HEK293T (cell line): ENCODE measurements at regions not wholly inside any gene's neighbourhood (a gene's known extent, or its start where the extent isn't known, plus 50 kb on each side); places are given as distances from the start of the nearest gene placed in this dataset.

Source experiments
- BHLHE40 ChIP-seq: fragments of 450-650 bp; IDR thresholded peaks from 2 replicates; pipeline ENCODE4 v1.6.1; 2016; ENCODE audit warnings: mild to moderate bottlenecking, moderate library complexity, borderline replicate concordance
- ELF4 ChIP-seq: fragments of 450-650 bp; IDR thresholded peaks from 2 replicates; pipeline ENCODE4 v1.6.1; 2017; ENCODE audit warnings: antibody characterized with exemption
- FOXA1 ChIP-seq: fragments of 450-650 bp; IDR thresholded peaks from 2 replicates; pipeline ENCODE4 v1.6.1; 2016; ENCODE audit warnings: mild to moderate bottlenecking
- FOXM1 ChIP-seq: fragments of 450-650 bp; IDR thresholded peaks from 2 replicates; pipeline ENCODE4 v1.6.1; 2017; ENCODE audit warnings: mild to moderate bottlenecking, borderline replicate concordance
- LEF1 ChIP-seq: fragments of 450-650 bp; IDR thresholded peaks from 2 replicates; pipeline ENCODE4 v1.6.1; 2017; ENCODE audit warnings: mild to moderate bottlenecking, borderline replicate concordance
- SP1 ChIP-seq: fragments of 450-650 bp; IDR thresholded peaks from 2 replicates; pipeline ENCODE4 v1.6.1; 2017
- SUZ12 ChIP-seq: fragments of 450-650 bp; IDR thresholded peaks from 2 replicates; pipeline ENCODE4 v1.6.1; 2016; ENCODE audit warnings: mild to moderate bottlenecking
- TARDBP ChIP-seq: fragments of 450-650 bp; IDR thresholded peaks from 2 replicates; pipeline ENCODE4 v1.6.1; 2016

DNA sequence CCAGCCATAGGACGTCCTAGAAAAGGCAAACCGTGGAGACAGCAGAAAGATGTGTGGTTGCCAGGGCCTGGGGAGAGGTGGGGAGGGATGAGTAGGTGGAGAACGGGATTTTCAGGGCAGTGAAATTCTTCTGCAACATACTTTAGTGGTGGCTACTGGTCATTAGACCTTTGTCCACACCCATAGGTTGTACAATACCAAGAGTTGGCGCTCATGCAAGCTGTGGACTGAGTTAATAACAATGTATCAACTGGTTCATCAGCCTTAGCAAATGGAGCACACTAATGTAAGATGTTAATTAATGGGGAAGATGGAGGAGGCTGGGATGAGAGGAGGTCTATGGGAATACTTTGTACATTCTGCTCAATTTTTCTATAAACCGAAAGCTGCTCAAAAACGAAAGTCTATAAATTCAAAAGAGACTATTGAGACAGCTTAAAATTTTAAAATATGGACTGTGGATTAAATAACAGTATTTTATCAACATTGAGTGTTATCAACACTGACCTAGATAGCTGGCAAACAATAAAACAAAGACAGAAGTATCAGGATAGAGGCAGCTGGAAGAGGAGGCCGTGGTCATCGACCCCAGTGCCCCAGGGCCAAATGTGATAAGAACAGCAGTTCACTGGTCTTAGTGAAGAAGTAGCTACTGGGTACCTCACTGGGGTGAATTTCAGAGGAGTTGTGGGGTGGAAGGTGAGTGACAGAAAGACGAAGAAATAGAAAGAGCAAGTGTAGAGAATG is 90.9 kb downstream of the SYNE3 start:
- TF ChIP-seq FOXA1: no peak
- no peak for TF ChIP-seq BHLHE40
- TF ChIP-seq SUZ12: no peak
- TF ChIP-seq LEF1: no peak
- no peak for TF ChIP-seq FOXM1
- TF ChIP-seq SP1: no peak
- TF ChIP-seq ELF4: no peak
- no peak for TF ChIP-seq TARDBP
